NB4 (cell line): ENCODE measurements at regions not wholly inside any gene's neighbourhood (a gene's known extent, or its start where the extent isn't known, plus 50 kb on each side); places are given as distances from the start of the nearest gene placed in this dataset.

ENCODE experiments used
- POLR2A ChIP-seq: IDR thresholded peaks from 2 replicates; pipeline ENCODE4 v1.6.1; 2011; ENCODE audit warnings: mild to moderate bottlenecking; ENCODE audit not compliant: insufficient read length; ENCODE audit errors: extremely low read depth
- TF ChIP-seq, protein P1 (sequence below): IDR thresholded peaks from one replicate; pipeline ENCODE4 v1.5.1; 2012; ENCODE audit warnings: low read depth, low read length
- TF ChIP-seq, protein P2 (sequence below): IDR thresholded peaks from 2 replicates; pipeline ENCODE4 v1.6.1; 2011; ENCODE audit warnings: low read depth, low read length

DNA sequence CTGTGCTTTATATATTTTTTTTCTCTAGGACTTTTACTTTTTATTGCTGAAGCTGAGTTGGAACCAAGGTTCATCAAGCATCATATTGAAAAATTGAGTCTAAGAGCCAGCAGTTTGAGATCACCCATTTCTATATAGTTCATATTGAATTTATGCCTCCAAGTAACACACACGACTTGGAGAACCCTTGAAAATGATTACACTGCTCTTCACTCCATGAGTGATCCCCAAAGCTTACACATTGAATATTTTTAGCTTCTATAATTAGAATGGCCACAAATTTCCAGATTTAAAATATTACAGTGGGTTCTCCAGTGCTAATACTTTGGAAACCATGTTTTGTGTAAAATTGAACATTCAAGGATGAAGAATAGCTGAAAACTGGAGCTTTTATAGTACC lies 144.4 kb upstream of the SLC4A4 start:
- TF ChIP-seq, protein P1, sequence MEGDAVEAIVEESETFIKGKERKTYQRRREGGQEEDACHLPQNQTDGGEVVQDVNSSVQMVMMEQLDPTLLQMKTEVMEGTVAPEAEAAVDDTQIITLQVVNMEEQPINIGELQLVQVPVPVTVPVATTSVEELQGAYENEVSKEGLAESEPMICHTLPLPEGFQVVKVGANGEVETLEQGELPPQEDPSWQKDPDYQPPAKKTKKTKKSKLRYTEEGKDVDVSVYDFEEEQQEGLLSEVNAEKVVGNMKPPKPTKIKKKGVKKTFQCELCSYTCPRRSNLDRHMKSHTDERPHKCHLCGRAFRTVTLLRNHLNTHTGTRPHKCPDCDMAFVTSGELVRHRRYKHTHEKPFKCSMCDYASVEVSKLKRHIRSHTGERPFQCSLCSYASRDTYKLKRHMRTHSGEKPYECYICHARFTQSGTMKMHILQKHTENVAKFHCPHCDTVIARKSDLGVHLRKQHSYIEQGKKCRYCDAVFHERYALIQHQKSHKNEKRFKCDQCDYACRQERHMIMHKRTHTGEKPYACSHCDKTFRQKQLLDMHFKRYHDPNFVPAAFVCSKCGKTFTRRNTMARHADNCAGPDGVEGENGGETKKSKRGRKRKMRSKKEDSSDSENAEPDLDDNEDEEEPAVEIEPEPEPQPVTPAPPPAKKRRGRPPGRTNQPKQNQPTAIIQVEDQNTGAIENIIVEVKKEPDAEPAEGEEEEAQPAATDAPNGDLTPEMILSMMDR = no peak
- no peak for TF ChIP-seq POLR2A
- TF ChIP-seq, protein P2, sequence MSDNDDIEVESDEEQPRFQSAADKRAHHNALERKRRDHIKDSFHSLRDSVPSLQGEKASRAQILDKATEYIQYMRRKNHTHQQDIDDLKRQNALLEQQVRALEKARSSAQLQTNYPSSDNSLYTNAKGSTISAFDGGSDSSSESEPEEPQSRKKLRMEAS = no peak
